H1 (cell line): ENCODE measurements at regions not wholly inside any gene's neighbourhood (a gene's known extent, or its start where the extent isn't known, plus 50 kb on each side); places are given as distances from the start of the nearest gene placed in this dataset.

Source experiments
- CTCF ChIA-PET: fragments of 300-600 bp; sonication (Branson Sonifier 250); formaldehyde crosslinking; loops from one replicate; lab custom pipeline; 2021; ENCODE audit not compliant: partially characterized antibody; lab: Charles Lee
- POLR2A ChIA-PET: fragments of 300-600 bp; sonication (Branson Sonifier 250); formaldehyde crosslinking; loops from one replicate; lab custom pipeline; 2021; ENCODE audit warnings: inconsistent platforms; ENCODE audit not compliant: partially characterized antibody; lab: Charles Lee
- DNase-seq, 2 experiments: peaks; one replicate each; pipeline versions ENCODE4 v3.0.0 to v3.0.0-alpha.2; 2010 to 2022; ENCODE audit warnings: low spot score in 2 of 2, low read depth in 1 of 2, mixed read lengths in 1 of 2
- FAIRE-seq: peaks from 2 replicates; lab custom pipeline; 2011; peaks lifted over from hg19 to GRCh38; lab: Jason Lieb, UNC
- H2AFZ ChIP-seq: 2 replicates; pipeline ENCODE4 v1.8.1; 2012; ENCODE audit warnings: low read length, inconsistent platforms
- H2AK5ac ChIP-seq: 2 replicates; pipeline ENCODE4 v1.6.1; 2013; ENCODE audit warnings: low read depth, low read length
- H2BK120ac ChIP-seq: replicated peaks from 2 replicates; pipeline ENCODE3; 2013; ENCODE audit warnings: low read depth, low read length, inconsistent platforms
- H2BK12ac ChIP-seq: 2 replicates; pipeline ENCODE4 v1.6.1; 2013; ENCODE audit warnings: low read depth, low read length
- H2BK15ac ChIP-seq: 2 replicates; pipeline ENCODE4 v1.6.1; 2013; ENCODE audit warnings: low read length
- H2BK20ac ChIP-seq: 2 replicates; pipeline ENCODE4 v1.6.1; 2013; ENCODE audit warnings: low read length
- H2BK5ac ChIP-seq: 2 replicates; pipeline ENCODE4 v1.6.1; 2013; ENCODE audit warnings: low read depth, low read length
- H3K14ac ChIP-seq: 2 replicates; pipeline ENCODE4 v1.6.1; 2013; ENCODE audit warnings: inconsistent platforms; ENCODE audit not compliant: insufficient read length
- H3K18ac ChIP-seq: 2 replicates; pipeline ENCODE4 v1.6.1; 2013; ENCODE audit warnings: low read length; ENCODE audit errors: extremely low read depth
- H3K23ac ChIP-seq: 2 replicates; pipeline ENCODE4 v1.6.1; 2013; ENCODE audit warnings: inconsistent platforms; ENCODE audit not compliant: insufficient read length
- H3K23me2 ChIP-seq: 2 replicates; pipeline ENCODE4 v1.6.1; 2013; ENCODE audit warnings: low read depth, low read length
- H3K27ac ChIP-seq: 2 replicates; pipeline ENCODE4 v1.6.1; 2011; ENCODE audit warnings: low read depth, low read length, inconsistent platforms
- H3K27me3 ChIP-seq, 4 experiments: replicated peaks in 1 of 4; 1 replicate in 1 of 4; 2 replicates in 3 of 4; pipeline versions ENCODE4 v1.6.1 to v1.8.1; 2011 to 2013; ENCODE audit warnings: low read length in 3 of 4, mild to moderate bottlenecking in 3 of 4, inconsistent platforms in 2 of 4, mixed read lengths in 2 of 4, moderate library complexity in 1 of 4; ENCODE audit not compliant: control insufficient read depth in 3 of 4, insufficient read depth in 3 of 4; ENCODE audit errors: extremely low read depth in 1 of 4
- H3K36me3 ChIP-seq, 4 experiments: 2 replicates each; pipeline versions ENCODE4 v1.6.1 to v1.8.1; 2011 to 2013; ENCODE audit warnings: mild to moderate bottlenecking in 4 of 4, low read length in 3 of 4, moderate library complexity in 2 of 4, control low read depth in 1 of 4, inconsistent platforms in 1 of 4; ENCODE audit not compliant: insufficient read depth in 4 of 4, control insufficient read depth in 2 of 4
- H3K4ac ChIP-seq: replicated peaks from 2 replicates; pipeline ENCODE3; 2013; ENCODE audit warnings: low read length, low read depth, mixed read lengths, inconsistent platforms; ENCODE audit not compliant: insufficient read length
- H3K4me1 ChIP-seq, 4 experiments: replicated peaks in 1 of 4; 1 replicate in 1 of 4; 2 replicates in 3 of 4; pipeline versions ENCODE4 v1.6.1 to v1.8.1; 2011 to 2013; ENCODE audit warnings: low read length in 3 of 4, inconsistent platforms in 2 of 4, mixed read lengths in 1 of 4; ENCODE audit not compliant: insufficient read depth in 4 of 4, control insufficient read depth in 3 of 4
- H3K4me2 ChIP-seq, 2 experiments: 2 replicates each; pipeline versions ENCODE4 v1.6.1 to v1.8.1; 2011 to 2013; ENCODE audit warnings: low read depth in 2 of 2, low read length in 2 of 2, control low read depth in 1 of 2, inconsistent platforms in 1 of 2, mild to moderate bottlenecking in 1 of 2; ENCODE audit not compliant: insufficient read depth in 1 of 2
- H3K4me3 ChIP-seq, 4 experiments: fragments of 200-600, 300-600 bp in 1 of 4; sonication (generic), shearing (Covaris generic), sonication (Bioruptor Twin) in 1 of 4; 2 replicates each; pipeline versions ENCODE4 v1.5.1 to v1.8.1; 2011 to 2016; ENCODE audit warnings: low read length in 4 of 4, low read depth in 3 of 4, control low read depth in 2 of 4, inconsistent platforms in 2 of 4, mild to moderate bottlenecking in 2 of 4, mixed read lengths in 1 of 4, moderate library complexity in 1 of 4; ENCODE audit not compliant: insufficient read depth in 2 of 4; ENCODE audit errors: extremely low read depth in 1 of 4
- H3K56ac ChIP-seq: replicated peaks from 2 replicates; pipeline ENCODE3; 2013; ENCODE audit warnings: low read depth, mild to moderate bottlenecking, mixed read lengths, low read length, inconsistent platforms; ENCODE audit not compliant: insufficient read length
- H3K79me1 ChIP-seq: 2 replicates; pipeline ENCODE4 v1.6.1; 2013; ENCODE audit warnings: low read depth, low read length, control low read depth
- H3K79me2 ChIP-seq, 2 experiments: 2 replicates each; pipeline versions ENCODE4 v1.6.1 to v1.8.1; 2012 to 2013; ENCODE audit warnings: low read length in 2 of 2, mild to moderate bottlenecking in 2 of 2, inconsistent platforms in 1 of 2; ENCODE audit not compliant: insufficient read depth in 2 of 2, control insufficient read depth in 1 of 2
- H3K9ac ChIP-seq, 4 experiments: replicated peaks in 1 of 4; 1 replicate in 1 of 4; 2 replicates in 3 of 4; pipeline versions ENCODE4 v1.6.1 to v1.8.1; 2011 to 2013; ENCODE audit warnings: low read depth in 3 of 4, low read length in 3 of 4, control low read depth in 2 of 4, mild to moderate bottlenecking in 2 of 4, moderate library complexity in 2 of 4, inconsistent platforms in 1 of 4; ENCODE audit errors: extremely low read depth in 1 of 4
- H3K9me3 ChIP-seq, 2 experiments: 2 replicates each; pipeline versions ENCODE4 v1.6.1 to v1.8.1; 2012 to 2013; ENCODE audit warnings: mild to moderate bottlenecking in 2 of 2, moderate library complexity in 2 of 2, control low read depth in 1 of 2, inconsistent platforms in 1 of 2, low read depth in 1 of 2, low read length in 1 of 2, mixed read lengths in 1 of 2; ENCODE audit not compliant: insufficient read depth in 2 of 2
- H4K20me1 ChIP-seq, 2 experiments: replicated peaks in 1 of 2; 2 replicates each; pipeline versions ENCODE3 to v1.8.1; 2011 to 2013; ENCODE audit warnings: inconsistent platforms in 2 of 2, low read length in 2 of 2, mild to moderate bottlenecking in 1 of 2; ENCODE audit not compliant: insufficient read depth in 2 of 2, control insufficient read depth in 1 of 2
- H4K5ac ChIP-seq: 2 replicates; pipeline ENCODE4 v1.6.1; 2013; ENCODE audit warnings: low read length, low read depth, mixed read lengths, inconsistent platforms; ENCODE audit not compliant: insufficient read length
- H4K8ac ChIP-seq: 2 replicates; pipeline ENCODE4 v1.8.0; 2013; ENCODE audit warnings: mild to moderate bottlenecking, moderate library complexity, low read length, inconsistent platforms; ENCODE audit not compliant: insufficient read depth; ENCODE audit errors: extremely low read depth
- H4K91ac ChIP-seq: replicated peaks from 2 replicates; pipeline ENCODE3; 2013; ENCODE audit warnings: low read length, mixed read lengths, inconsistent platforms; ENCODE audit not compliant: insufficient read length
- CREB1 ChIP-seq: IDR thresholded peaks from 2 replicates; pipeline ENCODE4 v1.6.1; 2012; ENCODE audit warnings: inconsistent platforms
- FOSL1 ChIP-seq: IDR thresholded peaks from 2 replicates; pipeline ENCODE4 v1.6.1; 2011; ENCODE audit warnings: mild to moderate bottlenecking, low read depth, low read length, moderate library complexity; ENCODE audit not compliant: insufficient read depth
- PHF8 ChIP-seq: fragments of 200-600 bp; sonication (generic); conservative IDR thresholded peaks from 2 replicates; pipeline ENCODE4 v1.7.1; 2012; ENCODE audit warnings: low read depth, mild to moderate bottlenecking, inconsistent platforms, low read length, moderate library complexity
- RAD21 ChIP-seq, 2 experiments: IDR thresholded peaks in 1 of 2; conservative IDR thresholded peaks in 1 of 2; 2 replicates each; pipeline ENCODE4 v1.6.1; 2011; ENCODE audit warnings: low read depth in 2 of 2, low read length in 2 of 2, improper control_type of control experiment in 1 of 2, inconsistent platforms in 1 of 2, mild to moderate bottlenecking in 1 of 2, moderate library complexity in 1 of 2
- RNF2 ChIP-seq: fragments of 200-900, 300-1000 bp; sonication (generic); IDR thresholded peaks from 2 replicates; pipeline ENCODE4 v1.7.1; 2016; ENCODE audit warnings: borderline replicate concordance, low read depth, mild to moderate bottlenecking, antibody characterized with exemption, low read length; ENCODE audit not compliant: poor library complexity, severe bottlenecking; ENCODE audit errors: missing control alignments
- RXRA ChIP-seq: IDR thresholded peaks from 2 replicates; pipeline ENCODE4 v1.6.1; 2011; ENCODE audit warnings: low read depth, mild to moderate bottlenecking, low read length, moderate library complexity; ENCODE audit not compliant: insufficient read depth
- SRF ChIP-seq: IDR thresholded peaks from 2 replicates; pipeline ENCODE4 v1.6.1; 2011; ENCODE audit warnings: mild to moderate bottlenecking, low read depth, low read length, moderate library complexity
- TEAD4 ChIP-seq: IDR thresholded peaks from 2 replicates; pipeline ENCODE4 v1.6.1; 2012; ENCODE audit warnings: low read depth, low read length, inconsistent platforms, mixed read lengths
- USF2 ChIP-seq: IDR thresholded peaks from 2 replicates; pipeline ENCODE4 v1.6.1; 2011; ENCODE audit warnings: low read length, improper control_type of control experiment
- YY1 ChIP-seq: IDR thresholded peaks from 2 replicates; pipeline ENCODE4 v1.6.1; 2011; ENCODE audit warnings: low read depth, mild to moderate bottlenecking, low read length
- WGBS, 2 experiments: shearing (Covaris generic) in 1 of 2; methylation state at CpG; one replicate each; pipeline versions ENCODE4 v1.1.6 to v1.1.7; 2013 to 2015; ENCODE audit warnings: low lambda C conversion rate in 2 of 2, mixed read lengths in 2 of 2, inconsistent platforms in 1 of 2, low coverage in 1 of 2, missing lambda C conversion rate in 1 of 2; ENCODE audit not compliant: insufficient replicate concordance in 2 of 2, insufficient coverage in 1 of 2, insufficient read length in 1 of 2; ENCODE audit errors: extremely low coverage in 1 of 2, missing lambda C conversion rate in 1 of 2; 5-methylcytosine and 5-hydroxymethylcytosine counted together

- Histone ChIP-seq H4K91ac (no peak overlapping the region), H3K56ac (no peak overlapping the region), H3K79me1 (peaks cover 18% of the 10 kb centered on the region), H2BK12ac (no peak overlapping the region; the same call in 1 of the 2 replicates), H3K4me1 (peaks cover 18 to 38% (median 27%) of the 10 kb centered on the region in 4 experiments), H3K23me2 (peaks cover 3% of the 10 kb centered on the region; the same call in 1 of the 2 replicates), H4K8ac (no peak overlapping the region), H3K27ac (no peak overlapping the region), H2BK20ac (no peak overlapping the region), H3K27me3 (no peaks in the 10 kb centered on the region), H2BK120ac (no peak overlapping the region), H3K79me2 (peaks cover 0 to 35% of the 10 kb centered on the region in 2 experiments; a peak in 2 of 4 replicates), H3K18ac (no peak overlapping the region), H4K5ac (no peak overlapping the region), H3K23ac (no peak overlapping the region), H2AFZ (no peak overlapping the region), H2BK15ac (no peak overlapping the region), H3K14ac (no peak overlapping the region), H3K9ac (no peak overlapping the region), H4K20me1 (peaks cover 0 to 10% of the 10 kb centered on the region in 2 experiments), H3K4ac (no peak overlapping the region), H3K36me3 (no peaks in the 10 kb centered on the region), H3K4me3 (no peak overlapping the region), H2AK5ac (no peak overlapping the region), H3K9me3 (no peaks in the 10 kb centered on the region), H3K4me2 (no peak overlapping the region), H2BK5ac (no peak overlapping the region; the same call in 1 of the 2 replicates)
- ChIA-PET POLR2A (interaction anchor here (0.7 to 1.4 kb wide), 4 partner anchors 8 to 22 kb away, joined by 3 to 6 read pairs (median 4); no protein-coding TSS in a partner anchor), CTCF (interaction anchor here (0.9 to 1.1 kb wide), 2 partner anchors 23 to 106 kb away, joined by 3 to 4 read pairs; no protein-coding TSS in a partner anchor)
- FAIRE-seq (no peak), DNase-seq (peak in 1 of 2 experiments; percentile 90)
- WGBS, 2 experiments: 86% methylated on average over 4 of the region's 4 CpGs; no CpG with 5 or more reads in 1 of the 2 experiments
- TF ChIP-seq RNF2 (no peak), RAD21 (IDR thresholded peaks at IDR 0.05 in 1 of 2, conservative IDR thresholded peaks at IDR 0.05 in 1 of 2; ENCODE audit: low read depth in 2 of 2, low read length in 2 of 2) (no peak; a peak in 1 of 4 replicates), RXRA (no peak), CREB1 (peak; percentile 45; the same call in 1 of the 2 replicates), SRF (no peak), FOSL1 (no peak), TEAD4 (0 out of 2 replicates have a peak, but pooled peaks have one; percentile 45), PHF8 (no peak), USF2 (no peak), YY1 (peak; percentile 39; the same call in 1 of the 2 replicates)
Measured at GRCh38 chr11:70650075-70650909, 252.0 kb downstream of the CTTN start.
